PFSK-1 (cell line): ENCODE measurements at regions not wholly inside any gene's neighbourhood (a gene's known extent, or its start where the extent isn't known, plus 50 kb on each side); places are given as distances from the start of the nearest gene placed in this dataset.

Experiments
- FOXP2 ChIP-seq: optimal IDR thresholded peaks from 2 replicates; pipeline ENCODE3; 2011; ENCODE audit warnings: borderline replicate concordance, control low read depth, inconsistent platforms; ENCODE audit not compliant: insufficient read depth; ENCODE audit errors: extremely low read length, extremely low read depth
- POLR2AphosphoS5 ChIP-seq: IDR thresholded peaks from 2 replicates; pipeline ENCODE4 v1.6.1; 2012; ENCODE audit warnings: low read depth, mild to moderate bottlenecking, control low read depth, low read length, moderate library complexity
- SIN3A ChIP-seq: IDR thresholded peaks from 2 replicates; pipeline ENCODE4 v1.6.1; 2012; ENCODE audit warnings: mild to moderate bottlenecking, low read length, moderate library complexity, borderline replicate concordance; ENCODE audit not compliant: insufficient read depth
- TAF1 ChIP-seq: IDR thresholded peaks from 2 replicates; pipeline ENCODE4 v1.6.1; 2012; ENCODE audit warnings: low read length, control low read depth, borderline replicate concordance; ENCODE audit not compliant: insufficient read depth
- TF ChIP-seq, protein P1 (sequence below), 2 experiments: IDR thresholded peaks; 2 replicates each; pipeline versions ENCODE4 v1.6.1 to v1.8.0; 2011 to 2012; ENCODE audit warnings: low read depth in 2 of 2, low read length in 2 of 2, control low read depth in 1 of 2, inconsistent platforms in 1 of 2, mild to moderate bottlenecking in 1 of 2, moderate library complexity in 1 of 2; ENCODE audit not compliant: insufficient read depth in 1 of 2

GRCh38 chr13:83470133-83470797 lies 412.0 kb downstream of the SLITRK1 start:
- TF ChIP-seq, protein P1, sequence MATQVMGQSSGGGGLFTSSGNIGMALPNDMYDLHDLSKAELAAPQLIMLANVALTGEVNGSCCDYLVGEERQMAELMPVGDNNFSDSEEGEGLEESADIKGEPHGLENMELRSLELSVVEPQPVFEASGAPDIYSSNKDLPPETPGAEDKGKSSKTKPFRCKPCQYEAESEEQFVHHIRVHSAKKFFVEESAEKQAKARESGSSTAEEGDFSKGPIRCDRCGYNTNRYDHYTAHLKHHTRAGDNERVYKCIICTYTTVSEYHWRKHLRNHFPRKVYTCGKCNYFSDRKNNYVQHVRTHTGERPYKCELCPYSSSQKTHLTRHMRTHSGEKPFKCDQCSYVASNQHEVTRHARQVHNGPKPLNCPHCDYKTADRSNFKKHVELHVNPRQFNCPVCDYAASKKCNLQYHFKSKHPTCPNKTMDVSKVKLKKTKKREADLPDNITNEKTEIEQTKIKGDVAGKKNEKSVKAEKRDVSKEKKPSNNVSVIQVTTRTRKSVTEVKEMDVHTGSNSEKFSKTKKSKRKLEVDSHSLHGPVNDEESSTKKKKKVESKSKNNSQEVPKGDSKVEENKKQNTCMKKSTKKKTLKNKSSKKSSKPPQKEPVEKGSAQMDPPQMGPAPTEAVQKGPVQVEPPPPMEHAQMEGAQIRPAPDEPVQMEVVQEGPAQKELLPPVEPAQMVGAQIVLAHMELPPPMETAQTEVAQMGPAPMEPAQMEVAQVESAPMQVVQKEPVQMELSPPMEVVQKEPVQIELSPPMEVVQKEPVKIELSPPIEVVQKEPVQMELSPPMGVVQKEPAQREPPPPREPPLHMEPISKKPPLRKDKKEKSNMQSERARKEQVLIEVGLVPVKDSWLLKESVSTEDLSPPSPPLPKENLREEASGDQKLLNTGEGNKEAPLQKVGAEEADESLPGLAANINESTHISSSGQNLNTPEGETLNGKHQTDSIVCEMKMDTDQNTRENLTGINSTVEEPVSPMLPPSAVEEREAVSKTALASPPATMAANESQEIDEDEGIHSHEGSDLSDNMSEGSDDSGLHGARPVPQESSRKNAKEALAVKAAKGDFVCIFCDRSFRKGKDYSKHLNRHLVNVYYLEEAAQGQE (IDR thresholded peaks at IDR 0.05; ENCODE audit: insufficient read depth in 1 of 2, low read depth in 2 of 2, low read length in 2 of 2): no peak
- TF ChIP-seq TAF1 (no peak), POLR2AphosphoS5 (no peak), SIN3A (no peak), FOXP2 (no peak)

- TF ChIP-seq POLR2AphosphoS5: no peak
- TF ChIP-seq TAF1: no peak
- no peak for TF ChIP-seq SIN3A
- TF ChIP-seq FOXP2: no peak
- TF ChIP-seq, protein P1 (IDR thresholded peaks at IDR 0.05; ENCODE audit: insufficient read depth in 1 of 2, low read depth in 2 of 2, low read length in 2 of 2): no peak
These were observed 428.6 kb downstream of the SLITRK1 start for GRCh38 chr13:83453723-83454122.

DNA sequence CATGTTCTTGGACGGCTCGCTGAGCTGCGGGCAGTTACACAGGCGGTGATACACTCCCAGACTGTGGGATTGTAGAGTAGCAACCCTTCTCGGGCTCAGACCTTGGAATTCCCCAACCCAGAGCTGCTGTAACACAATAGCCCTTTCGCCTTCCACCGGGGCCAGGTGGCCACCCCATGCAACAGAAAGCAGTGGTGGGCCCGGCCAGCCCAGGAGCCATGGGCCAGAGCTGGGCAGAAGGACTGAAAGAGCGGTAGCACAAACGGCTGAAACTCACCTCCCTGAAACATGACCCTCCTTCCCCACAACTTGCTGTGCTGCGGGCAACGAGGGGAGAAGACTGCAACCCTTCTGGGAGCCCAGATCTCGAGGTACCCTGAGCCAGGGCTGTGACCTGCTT lies 429.0 kb downstream of the SLITRK1 start:
- TF ChIP-seq SIN3A (no peak), TAF1 (no peak)

- TF ChIP-seq FOXP2 (no peak), TAF1 (no peak), POLR2AphosphoS5 (no peak), SIN3A (no peak)
- TF ChIP-seq, protein P1 (IDR thresholded peaks at IDR 0.05; ENCODE audit: insufficient read depth in 1 of 2, low read depth in 2 of 2, low read length in 2 of 2): no peak
These were observed 429.9 kb downstream of the SLITRK1 start for GRCh38 chr13:83452292-83452950.

- TF ChIP-seq FOXP2 (no peak), SIN3A (no peak), POLR2AphosphoS5 (no peak), TAF1 (no peak)
- TF ChIP-seq, protein P1 (IDR thresholded peaks at IDR 0.05; ENCODE audit: insufficient read depth in 1 of 2, low read depth in 2 of 2, low read length in 2 of 2): no peak
These were observed 431.7 kb downstream of the SLITRK1 start for GRCh38 chr13:83450591-83450990.
